NCI-H446 (cell line): ENCODE measurements at regions not wholly inside any gene's neighbourhood (a gene's known extent, or its start where the extent isn't known, plus 50 kb on each side); places are given as distances from the start of the nearest gene placed in this dataset.
"Not testable (repeated sequence)": the region's sequence is repeated elsewhere in the genome, so short reads cannot be mapped to it uniquely, and the experiment has no call there.

Experiments
- DNase-seq, 2 experiments: peaks; one replicate each; lab custom pipeline; 2025; lab: John Stamatoyannopoulos, UW

DNA sequence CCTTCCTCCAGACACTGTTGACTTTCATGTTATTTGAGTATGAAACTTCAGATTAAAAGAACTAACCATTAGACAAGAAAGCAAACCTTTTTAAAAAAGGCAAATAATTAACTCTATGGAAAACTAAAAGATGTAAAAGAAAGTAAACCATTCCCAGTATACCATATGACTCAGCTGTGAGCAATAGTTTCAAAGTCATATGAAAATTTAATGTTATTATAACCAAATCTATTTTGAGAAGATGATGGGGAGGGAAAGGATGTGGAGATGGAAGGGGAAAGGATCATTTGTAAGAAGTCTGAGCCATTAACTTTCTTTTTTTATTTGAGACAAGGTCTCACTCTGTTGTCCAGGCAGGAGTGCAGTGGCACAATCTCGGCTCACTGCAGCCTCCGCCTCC lies 131.8 kb downstream of the IRX5 start:
- DNase-seq: no peak

DNA sequence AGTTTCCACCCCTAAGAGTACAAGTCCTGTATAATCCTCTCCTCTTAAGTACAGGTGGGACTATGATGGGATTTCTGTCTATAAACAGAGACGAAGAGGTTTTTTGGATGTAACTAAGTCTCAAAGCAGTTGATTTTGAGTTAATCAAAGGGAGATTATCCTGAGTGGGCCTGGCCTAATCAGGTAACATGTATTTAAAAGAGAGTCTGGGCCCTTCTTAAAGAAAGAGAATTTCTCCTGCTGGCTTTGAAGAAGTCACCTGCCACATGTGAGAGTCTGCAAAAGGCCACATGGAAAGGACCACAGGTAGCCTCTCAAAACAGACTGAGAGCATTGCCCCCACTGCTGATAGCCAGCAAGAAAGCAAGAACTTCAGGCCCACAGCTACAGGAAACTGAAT lies 142.3 kb downstream of the IRX5 start:
- no peak for DNase-seq

DNA sequence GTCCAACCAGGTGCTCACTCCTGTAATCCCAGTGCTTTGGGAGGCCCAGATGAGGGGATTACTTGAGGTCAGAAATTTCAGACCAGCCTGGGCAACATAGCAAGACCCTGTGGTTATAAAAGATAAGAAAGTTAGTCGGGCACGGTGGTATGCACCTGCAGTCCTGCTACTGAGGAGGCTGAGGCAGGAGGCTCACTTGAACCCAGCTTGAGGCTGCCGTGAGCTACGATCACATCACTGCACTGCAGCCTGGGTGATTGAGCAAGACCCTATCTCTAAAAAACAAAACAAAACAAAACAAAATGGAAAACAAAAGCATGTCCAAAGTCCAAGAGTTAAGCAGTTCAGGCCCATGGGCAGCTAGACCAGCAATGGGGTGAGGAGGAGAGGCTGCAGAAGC lies 143.2 kb downstream of the IRX5 start:
- no peak for DNase-seq

DNA sequence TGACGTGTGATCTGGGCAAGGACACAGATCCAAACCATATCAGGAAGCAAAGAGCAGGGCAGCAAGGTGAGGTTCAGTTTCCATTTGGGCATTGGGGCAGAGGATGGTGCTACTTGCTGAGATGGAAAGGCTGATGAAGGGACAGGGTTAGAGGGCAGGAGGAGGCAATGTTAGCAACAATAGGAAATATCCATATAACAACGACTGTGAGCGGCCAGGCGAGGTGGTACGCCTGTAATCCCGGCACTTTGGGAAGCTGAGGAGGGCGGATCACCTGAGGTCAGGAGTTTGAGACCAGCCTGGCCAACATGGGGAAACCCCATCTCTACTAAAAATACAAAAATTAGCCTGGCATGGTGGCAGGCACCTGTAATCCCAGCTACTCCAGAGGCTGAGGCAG lies 144.5 kb downstream of the IRX5 start:
- not testable (repeated sequence) for DNase-seq

DNA sequence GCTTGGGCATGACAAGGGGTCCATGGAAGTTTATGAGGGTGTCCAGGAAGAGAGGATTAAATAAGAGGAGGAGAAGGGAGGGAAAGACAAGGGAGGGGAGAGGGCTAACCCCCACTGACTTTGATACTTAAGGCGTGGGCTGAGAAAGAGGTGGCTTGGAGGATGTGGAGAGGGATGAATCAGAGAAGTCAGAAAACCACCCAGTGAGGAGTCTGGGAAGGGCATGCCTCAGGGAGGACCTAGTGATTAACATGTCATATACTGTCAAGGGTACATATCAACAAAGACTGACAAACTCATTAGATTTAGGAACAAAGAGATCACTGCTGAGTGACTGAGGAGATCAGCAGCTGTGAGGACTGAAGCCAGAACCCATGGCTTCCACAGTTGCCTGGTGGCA lies 145.4 kb downstream of the IRX5 start:
- no peak for DNase-seq

DNA sequence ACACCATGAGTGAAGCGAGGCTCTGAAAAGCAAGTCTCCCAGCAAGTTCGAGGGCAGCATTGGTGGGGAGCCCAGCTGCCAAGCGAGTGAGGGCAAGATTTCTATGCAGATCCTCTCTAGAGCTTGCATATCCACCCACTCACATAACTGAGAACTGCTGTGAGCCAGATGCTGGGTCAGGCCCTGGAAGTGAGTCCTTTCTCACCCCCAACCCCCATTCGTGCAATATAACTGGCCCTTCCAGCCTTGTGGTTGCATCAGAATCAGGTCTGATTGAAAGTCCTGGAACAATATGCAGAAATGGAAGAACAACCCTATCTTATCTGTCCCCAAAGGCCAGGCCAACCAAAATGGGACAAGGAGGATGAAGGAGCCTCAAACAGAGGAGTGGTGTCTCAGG lies 146.6 kb downstream of the IRX5 start:
- no peak for DNase-seq

DNA sequence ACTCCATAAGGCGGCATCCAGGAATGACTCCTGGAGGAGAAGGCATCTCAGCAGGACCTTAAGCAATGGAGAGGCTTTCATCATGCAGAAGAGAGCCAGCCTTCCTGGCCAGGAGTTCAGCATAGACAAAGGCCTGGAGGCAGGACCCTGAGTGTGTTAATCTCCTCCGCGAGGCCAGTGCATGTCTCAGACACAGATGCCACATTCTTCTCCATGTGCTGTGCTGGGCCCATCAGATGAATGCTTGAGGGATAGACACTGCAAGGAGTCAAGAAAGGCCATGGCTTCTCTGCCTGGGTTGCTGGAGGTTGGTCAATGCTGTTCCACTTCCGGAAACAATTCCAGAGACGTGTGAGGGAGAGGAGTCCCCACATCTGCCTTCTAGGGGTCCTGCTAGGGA lies 147.5 kb downstream of the IRX5 start:
- DNase-seq: no peak

DNA sequence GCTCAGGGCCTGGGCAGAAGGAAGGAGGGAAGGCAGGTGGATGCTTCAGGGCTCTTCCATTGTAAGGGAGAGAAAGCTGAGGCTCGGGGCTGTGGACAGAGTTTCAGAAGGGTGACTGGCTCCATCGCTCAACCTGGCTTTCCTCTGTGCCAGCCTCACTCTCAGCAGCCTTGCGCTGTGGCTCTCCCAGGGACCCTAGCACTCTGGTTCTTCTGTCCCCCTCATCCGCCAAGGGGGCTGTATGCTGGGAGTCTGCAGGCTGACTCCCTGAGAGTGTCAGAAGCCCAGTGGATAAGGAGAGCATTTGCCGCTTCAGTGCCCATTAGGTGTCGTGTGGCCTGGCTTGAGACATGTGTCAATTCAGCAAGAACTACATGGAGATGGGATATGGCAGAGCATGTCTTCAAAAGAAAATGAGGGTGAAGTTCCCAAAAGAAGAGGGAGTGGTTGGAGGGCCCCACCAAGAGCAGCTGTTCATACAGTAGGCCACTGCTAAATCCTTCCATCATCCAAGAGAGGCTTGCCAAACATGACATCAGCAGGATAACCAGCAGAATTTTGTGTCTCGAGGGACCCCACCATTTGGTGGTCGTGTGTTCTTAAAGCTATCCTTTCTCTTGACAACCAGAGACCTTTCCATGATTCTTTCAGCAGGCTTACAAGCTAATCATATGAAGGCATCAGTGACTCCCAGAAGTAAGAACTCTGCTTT lies 148.2 kb downstream of the IRX5 start:
- DNase-seq: no peak

DNA sequence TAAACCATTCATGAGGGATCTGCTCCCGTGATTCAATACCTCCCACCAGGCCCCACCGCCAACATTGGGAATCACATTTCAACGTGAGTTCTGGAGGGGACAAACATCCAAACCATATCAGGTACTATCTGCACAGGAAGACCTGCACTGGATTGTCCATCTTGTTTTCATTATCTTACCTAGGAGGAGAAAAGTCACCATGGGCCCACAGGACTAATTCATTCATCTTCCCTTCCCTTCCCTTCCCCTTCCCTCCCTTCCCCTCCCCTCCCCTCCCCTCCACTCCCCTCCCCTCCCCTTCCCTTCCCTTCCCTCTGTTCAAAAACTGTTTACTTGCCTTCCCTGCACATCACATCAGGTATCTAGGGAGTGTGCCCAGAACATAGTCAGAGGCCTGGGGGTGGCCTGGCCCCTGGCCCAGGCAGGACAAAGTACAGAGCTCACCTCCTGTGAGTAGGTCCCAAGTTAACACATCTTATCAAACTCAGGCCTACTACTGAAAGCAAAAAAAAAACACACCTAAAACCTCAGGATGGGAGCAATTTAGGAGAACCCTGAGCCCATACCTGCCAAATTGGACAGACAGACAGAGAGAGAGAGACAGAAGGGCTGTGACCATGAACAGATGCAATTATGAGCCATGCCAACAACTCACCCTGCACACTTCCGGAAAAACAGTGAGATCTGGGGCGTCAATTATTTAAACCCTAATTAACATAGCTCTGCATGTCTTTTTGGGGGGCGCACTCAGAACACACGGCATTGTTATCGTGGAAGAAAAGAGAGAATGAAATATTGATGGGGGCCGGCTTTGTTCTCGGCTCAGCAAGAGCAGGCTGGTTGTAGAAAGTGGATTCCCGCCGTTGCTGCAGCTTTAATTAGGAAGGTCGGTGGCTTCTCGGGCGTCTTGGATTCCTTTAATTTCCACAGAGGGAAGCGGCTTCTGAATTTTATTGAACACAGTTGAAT lies 151.2 kb downstream of the IRX5 start:
- no peak for DNase-seq

DNA sequence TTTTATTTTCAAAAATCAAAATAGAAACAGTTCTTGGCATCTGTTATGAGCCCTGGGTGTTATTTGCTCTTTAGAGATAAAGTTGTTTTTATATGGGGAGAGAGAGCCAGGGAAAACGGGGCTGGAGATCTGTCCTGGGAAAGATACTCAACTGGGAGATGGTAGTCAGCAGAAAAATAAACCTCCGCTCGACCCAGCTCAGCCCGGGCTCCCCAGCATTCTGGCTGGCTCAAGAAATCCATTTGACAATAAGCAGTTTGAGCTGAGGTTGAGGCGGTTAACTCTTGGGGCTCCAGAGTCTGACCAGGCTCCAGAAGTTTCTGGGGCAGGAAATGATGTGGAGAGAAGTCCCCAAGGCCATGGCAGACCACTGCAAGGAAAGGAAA lies 151.9 kb downstream of the IRX5 start:
- no peak for DNase-seq

DNA sequence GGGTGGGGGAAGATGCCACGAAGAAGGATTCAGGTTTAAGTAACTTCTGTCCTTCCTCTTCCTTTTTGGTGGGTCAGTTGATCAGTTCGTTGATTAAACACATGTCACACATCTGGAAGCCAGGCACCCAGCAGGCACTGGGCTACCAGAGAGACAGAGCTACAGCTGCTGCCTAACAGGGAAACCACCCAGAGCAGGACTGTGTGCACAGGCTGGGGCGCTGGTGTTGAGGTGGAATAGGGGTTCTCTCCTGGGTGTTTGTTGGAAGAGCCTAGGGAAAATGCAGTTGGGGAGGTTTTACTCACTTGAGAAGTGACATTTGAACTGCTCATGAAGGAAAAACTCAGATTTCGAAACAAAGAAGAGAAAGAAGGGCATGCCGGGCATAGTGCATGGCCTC lies 152.4 kb downstream of the IRX5 start:
- no peak for DNase-seq

DNA sequence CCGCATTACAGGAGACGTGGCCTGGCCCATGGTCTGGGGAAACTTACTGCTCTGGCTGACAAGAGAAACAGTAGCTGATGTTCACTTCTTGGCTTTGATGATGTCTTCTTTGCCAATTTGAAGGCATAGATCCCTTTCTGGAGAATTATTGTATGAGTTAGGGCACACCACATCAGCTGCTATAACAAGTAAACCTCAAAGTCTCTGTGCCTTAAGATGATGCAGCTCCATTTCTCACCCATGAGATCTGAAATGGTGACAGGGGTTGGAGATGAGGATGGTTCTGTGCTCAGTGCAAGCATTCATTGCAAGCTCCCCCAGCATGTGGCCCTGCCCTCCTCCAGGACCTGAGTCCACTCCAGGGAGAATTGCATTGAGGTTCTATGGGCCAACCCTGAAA lies 157.4 kb downstream of the IRX5 start:
- no peak for DNase-seq

DNA sequence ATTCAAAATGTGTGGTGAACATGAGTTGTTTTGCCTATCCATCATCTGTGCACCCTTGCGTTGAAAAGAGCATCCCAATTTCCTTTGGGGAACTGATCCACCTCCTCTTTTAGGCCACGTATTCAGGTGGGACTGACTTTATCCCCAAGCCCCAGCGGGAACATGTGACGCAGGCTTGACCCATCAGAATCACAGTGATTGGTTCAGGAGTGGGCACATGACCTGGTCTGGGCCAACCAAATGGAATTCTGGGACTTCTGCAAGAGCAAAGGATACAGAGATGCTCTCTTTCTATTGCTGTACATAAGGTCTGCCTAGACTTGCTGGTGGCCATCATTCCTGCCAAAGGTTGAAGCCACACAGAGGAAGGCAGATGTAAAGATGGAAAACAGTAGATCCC lies 158.9 kb downstream of the IRX5 start:
- DNase-seq: no peak

DNA sequence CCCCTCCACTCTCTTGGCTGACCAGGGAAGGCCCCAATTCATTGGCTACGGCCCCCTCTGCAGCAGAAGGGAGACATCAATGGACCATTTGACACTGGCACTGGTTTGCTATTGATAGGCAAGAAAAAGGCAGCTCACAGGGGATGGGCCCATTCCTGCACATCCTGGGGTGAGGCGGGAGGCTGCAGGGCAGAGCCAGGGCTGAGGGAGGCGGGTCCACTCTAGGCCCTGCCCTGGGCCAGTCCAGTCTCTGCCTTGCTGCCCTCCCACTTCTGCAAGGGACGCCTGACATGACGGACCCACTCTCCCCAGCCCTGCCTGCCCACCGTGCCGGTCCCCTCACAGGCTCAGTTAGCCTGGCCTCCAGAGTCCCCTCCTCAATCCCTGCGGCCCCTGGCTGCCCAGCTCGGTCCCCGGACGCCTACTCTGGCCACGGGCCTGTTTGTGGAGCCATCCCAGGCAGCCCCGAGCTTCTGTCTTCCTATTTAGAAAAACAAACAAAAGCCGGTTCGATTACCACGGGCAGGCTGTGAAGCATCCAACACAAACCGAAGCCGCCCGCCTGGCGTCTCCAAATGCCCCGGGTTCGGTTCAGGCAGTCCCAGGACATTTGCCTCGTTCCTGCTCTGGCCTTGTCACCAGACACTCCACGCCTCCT lies 160.7 kb downstream of the IRX5 start:
- no peak for DNase-seq

DNA sequence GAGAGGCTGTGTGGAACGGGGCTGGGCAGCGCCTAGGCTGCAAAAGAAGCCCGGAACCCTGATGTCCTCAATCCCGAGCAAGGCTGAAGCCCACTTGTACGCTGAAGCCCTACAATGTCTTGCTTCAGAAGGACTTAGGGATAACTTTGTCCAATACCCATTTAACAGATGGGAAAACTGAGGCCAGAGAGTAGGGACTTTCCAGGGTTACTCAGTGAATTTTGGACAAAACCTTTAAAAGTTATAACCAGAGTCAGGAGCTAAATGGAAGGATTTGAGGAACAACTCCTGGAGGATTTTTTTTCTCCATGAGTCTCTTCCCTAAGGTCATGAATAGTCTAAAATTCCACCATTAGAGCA lies 161.2 kb downstream of the IRX5 start:
- no peak for DNase-seq

DNA sequence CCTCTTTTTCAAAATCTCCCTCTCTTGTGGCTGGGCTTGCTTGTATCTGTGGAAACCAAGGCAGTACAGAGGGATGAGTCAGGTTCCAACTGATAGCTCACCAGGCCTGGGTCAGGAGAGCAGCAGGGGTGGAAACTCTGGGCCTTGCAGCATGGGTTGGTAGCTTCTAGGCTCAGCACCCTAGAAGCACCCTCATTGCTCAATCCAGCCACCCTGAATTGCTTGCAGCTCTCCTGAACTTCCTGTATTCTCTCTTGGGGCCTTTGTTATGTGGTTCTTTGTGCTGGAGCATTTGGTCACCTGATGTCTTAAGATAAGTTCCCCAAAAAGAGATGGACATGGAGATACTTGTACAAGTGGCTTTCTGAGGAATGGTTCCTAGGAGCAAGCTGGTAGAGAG lies 169.4 kb downstream of the IRX5 start:
- no peak for DNase-seq

DNA sequence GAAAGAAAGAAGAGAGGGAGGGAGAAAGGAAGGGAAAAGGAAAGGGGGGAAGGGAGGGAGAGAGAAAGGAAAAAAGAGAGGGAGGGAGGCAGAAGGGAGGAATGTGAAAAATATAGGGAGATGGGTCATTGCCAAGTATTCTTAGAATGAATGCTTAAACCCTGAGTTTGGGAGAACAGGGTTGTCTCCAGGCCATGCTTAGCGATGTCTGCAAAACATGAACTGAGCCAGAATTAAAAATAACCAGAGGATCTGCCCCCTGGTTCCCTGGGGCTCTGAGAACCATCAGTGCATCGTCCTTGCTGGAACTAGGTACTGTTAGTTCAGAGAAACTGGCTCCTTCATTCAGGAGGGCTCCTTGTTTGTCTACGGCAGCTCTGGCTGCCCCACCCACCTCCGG lies 170.4 kb downstream of the IRX5 start:
- no peak for DNase-seq

DNA sequence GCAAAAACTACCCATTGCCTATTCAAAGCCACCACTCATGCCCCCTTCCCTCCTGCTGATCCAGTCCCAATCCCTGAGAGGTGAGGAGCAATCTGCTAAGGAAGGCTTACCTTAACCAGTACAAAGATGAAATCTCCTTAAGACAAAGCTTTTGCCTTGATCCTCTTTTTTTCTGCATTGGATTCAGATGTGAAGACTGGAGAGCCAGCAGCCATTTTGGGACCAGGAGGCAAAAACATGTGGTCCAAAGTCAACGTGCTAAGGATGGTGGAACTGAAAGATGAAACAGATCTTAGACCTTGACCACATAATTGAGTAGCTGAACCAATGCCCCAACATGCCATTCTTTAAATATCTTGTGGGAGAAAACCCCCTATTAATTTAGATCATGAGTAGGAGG lies 171.4 kb downstream of the IRX5 start:
- DNase-seq: no peak

DNA sequence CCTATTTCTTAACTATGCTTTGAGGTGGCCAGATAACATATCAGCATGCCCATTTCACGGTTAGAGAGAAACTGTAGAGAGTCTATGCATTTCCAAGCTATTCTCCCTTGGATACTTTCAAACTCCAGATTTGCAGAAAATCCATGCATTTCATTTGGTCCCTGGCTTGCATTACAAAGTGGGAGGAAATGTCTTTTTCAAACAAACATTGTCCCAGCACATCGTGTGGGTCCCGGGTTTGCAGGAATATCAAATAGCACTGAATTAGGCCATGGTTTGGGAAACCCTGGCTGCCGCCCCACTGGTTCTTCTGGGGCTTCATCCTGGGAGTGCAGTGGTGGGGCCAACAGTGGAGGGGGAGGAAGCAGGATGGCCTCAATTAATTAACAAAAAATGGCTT lies 171.9 kb downstream of the IRX5 start:
- DNase-seq: no peak

DNA sequence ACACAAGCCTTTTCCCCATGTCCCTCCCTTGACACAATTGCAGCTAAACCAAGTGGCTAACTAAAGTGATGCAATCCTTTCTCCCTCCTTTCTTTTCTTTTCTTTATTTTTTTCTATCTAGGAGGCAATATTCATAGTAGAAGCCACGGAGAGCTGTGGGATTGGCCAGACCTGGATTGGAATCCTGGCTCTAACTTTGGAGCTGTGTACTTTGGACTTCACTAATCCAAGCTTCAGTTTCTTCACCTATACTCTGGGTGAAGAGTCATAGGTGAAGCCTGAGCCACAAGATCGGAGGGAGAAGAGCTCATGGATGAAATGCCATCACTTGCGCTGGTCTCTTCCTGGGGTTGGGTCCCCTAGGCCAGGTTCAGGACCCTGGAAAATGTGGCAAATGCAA lies 177.2 kb downstream of the IRX5 start:
- DNase-seq: no peak

DNA sequence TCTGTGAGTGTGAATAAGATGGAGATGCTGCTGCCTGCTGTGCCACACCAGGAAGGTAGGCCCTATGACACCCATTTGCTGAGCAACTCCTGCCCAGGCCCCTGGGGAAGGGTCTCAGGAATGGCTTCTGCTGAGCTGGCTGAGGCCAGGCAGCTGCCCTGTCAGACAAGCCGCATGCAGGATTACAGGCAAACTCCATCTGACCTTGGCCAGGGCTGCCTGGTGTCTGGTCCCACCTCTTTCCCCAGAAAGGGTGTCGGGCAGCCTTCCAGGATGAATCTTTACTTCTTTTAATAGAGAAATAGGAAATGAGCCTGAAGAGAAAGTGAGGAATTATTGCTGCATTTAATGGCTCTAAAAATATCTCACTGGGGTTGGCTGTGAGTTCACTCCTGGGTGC lies 182.5 kb downstream of the IRX5 start:
- DNase-seq: no peak

DNA sequence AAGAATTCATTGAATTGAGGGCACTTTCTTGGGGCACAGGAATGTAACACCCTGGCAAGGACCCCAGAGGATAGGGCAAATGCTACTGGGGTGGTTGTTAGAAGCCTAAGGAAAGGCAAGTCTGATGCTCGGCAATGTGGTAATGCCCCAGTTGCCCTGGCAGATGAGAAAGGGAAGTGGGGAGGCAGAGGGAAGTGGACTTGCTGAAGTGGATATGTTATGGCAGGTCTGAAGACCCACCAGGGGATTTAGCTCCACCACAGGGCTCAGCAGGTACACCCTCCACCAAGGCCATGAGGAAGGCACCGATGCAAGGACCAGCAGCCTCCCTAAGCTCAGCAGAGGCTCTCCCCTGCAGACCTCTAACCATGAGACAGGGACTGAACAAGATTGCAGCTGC lies 184.8 kb downstream of the IRX5 start:
- no peak for DNase-seq
